GM03348 (cell line): ENCODE measurements at regions not wholly inside any gene's neighbourhood (a gene's known extent, or its start where the extent isn't known, plus 50 kb on each side); places are given as distances from the start of the nearest gene placed in this dataset.

ENCODE experiments used
- DNase-seq: peaks from one replicate; pipeline ENCODE4 v3.0.0; 2012; ENCODE audit warnings: low spot score

GRCh38 chr6:40312213-40313015, 274.8 kb downstream of the LRFN2 start:
- no peak for DNase-seq

GRCh38 chr6:40308533-40309306, 278.4 kb downstream of the LRFN2 start:
- DNase-seq, result peak; percentile 80

GRCh38 chr6:40307712-40308111, 279.5 kb downstream of the LRFN2 start:
- DNase-seq, result no peak

- no peak for DNase-seq
Measured at GRCh38 chr6:40302856-40303454, 284.2 kb downstream of the LRFN2 start.

- no peak for DNase-seq
Measured at GRCh38 chr6:40299681-40300080, 287.5 kb downstream of the LRFN2 start.

GRCh38 chr6:40298207-40298606, 289.0 kb downstream of the LRFN2 start:
- no peak for DNase-seq

GRCh38 chr6:40295251-40295950, 291.8 kb downstream of the LRFN2 start:
- DNase-seq, result no peak

GRCh38 chr6:40293460-40294185, 293.5 kb downstream of the LRFN2 start:
- no peak for DNase-seq

GRCh38 chr6:40293060-40293459, 294.1 kb downstream of the LRFN2 start:
- no peak for DNase-seq

GRCh38 chr6:40290816-40291215, 296.3 kb downstream of the LRFN2 start:
- DNase-seq, result no peak

- DNase-seq, result no peak
Measured at GRCh38 chr6:40288919-40289318, 298.2 kb downstream of the LRFN2 start.

GRCh38 chr6:40287296-40287850, 299.8 kb downstream of the LRFN2 start:
- DNase-seq, result no peak

- DNase-seq, result no peak
Measured at GRCh38 chr6:40286721-40287120, 300.4 kb downstream of the LRFN2 start.

- no peak for DNase-seq
Measured at GRCh38 chr6:40285996-40286395, 301.2 kb downstream of the LRFN2 start.

- DNase-seq, result no peak
Measured at GRCh38 chr6:40285535-40285934, 301.6 kb downstream of the LRFN2 start.

- no peak for DNase-seq
Measured at GRCh38 chr6:40282986-40283385, 304.2 kb downstream of the LRFN2 start.

- no peak for DNase-seq
Measured at GRCh38 chr6:40281402-40281801, 305.8 kb downstream of the LRFN2 start.

- no peak for DNase-seq
Measured at GRCh38 chr6:40280231-40280630, 306.9 kb downstream of the LRFN2 start.

- DNase-seq, result no peak
Measured at GRCh38 chr6:40276141-40276540, 311.0 kb downstream of the LRFN2 start.

- no peak for DNase-seq
Measured at GRCh38 chr6:40274058-40274457, 313.1 kb downstream of the LRFN2 start.

- no peak for DNase-seq
Measured at GRCh38 chr6:40268614-40269013, 318.6 kb downstream of the LRFN2 start.
